ENCODE measurements at regions not wholly inside any gene's neighbourhood (a gene's known extent, or its start where the extent isn't known, plus 50 kb on each side); places are given as distances from the start of the nearest gene placed in this dataset.

DNA sequence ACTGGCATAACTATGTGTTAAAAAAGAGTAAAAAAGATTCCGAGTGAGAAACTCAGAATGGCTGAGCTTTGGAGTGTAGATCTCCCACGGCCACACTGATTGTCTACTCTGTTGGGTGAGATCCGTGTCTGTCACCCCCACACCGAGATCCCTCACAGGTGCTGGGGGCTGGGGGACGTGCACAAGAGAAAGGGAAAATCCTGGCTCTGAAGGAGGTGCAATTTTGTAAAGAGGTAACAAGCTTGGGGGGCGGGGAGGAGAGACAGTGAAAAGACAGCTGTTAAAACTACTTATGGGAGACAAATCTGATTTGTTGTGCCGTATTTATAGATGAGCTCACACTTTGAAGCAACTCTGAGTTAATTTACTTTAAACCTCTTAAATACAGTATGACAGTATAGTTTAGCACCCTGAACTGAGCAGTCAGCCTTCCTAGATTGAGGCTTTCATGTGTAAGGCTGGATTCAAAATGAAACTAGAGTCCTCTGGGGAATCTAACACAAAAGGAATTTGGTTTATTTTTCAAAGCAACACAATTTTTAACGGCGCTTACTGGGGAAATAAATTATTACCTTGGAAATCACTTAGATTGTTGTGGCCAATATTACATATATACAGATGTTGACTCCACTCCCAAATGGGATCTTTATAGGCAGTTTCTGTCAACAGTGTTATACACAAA is 167.4 kb upstream of the RGS6 start:
- no CpG with 5 or more reads among the region's 9 CpGs for WGBS (ENCODE audit: extremely low coverage, insufficient read length, low lambda C conversion rate)
- H2AFZ ChIP-seq (ENCODE audit: low read length): no peak overlapping the region
- DNase-seq: no peak

More for the DNA sequence above, 167.4 kb upstream of the RGS6 start:
- Histone ChIP-seq H3K4ac (ENCODE audit: low read depth, low read length) (no peak overlapping the region), H3K23me2 (ENCODE audit: insufficient read length, low read depth, low read length, poor library complexity, severe bottlenecking) (no peaks in the 10 kb centered on the region), H3K18ac (ENCODE audit: insufficient read length, low read depth, low read length) (no peak overlapping the region), H4K5ac (ENCODE audit: insufficient read length, low read depth, low read length) (no peak overlapping the region), H4K20me1 (ENCODE audit: control insufficient read depth, insufficient read depth, insufficient read length) (no peaks in the 10 kb centered on the region), H3K9ac (ENCODE audit: extremely low read depth, insufficient read length, low read length) (no peak overlapping the region), H2BK20ac (ENCODE audit: low read depth, low read length, poor library complexity, severe bottlenecking) (no peak overlapping the region), H3K4me1 (ENCODE audit: insufficient read depth, low read length) (no peaks in the 10 kb centered on the region), H3K14ac (ENCODE audit: insufficient read depth, low read length) (no peak overlapping the region), H2BK15ac (ENCODE audit: low read depth, low read length) (no peak overlapping the region), H4K91ac (ENCODE audit: insufficient read length, low read depth, low read length) (no peak overlapping the region), H2BK5ac (ENCODE audit: insufficient read length, low read length) (no peak overlapping the region), H3K27me3 (ENCODE audit: insufficient read depth, low read length) (no peaks in the 10 kb centered on the region), H2AK5ac (ENCODE audit: insufficient read length, low read length) (no peak overlapping the region), H3K4me2 (ENCODE audit: insufficient read depth, insufficient read length, low read length) (no peak overlapping the region), H3T11ph (ENCODE audit: low read length) (no peak overlapping the region), H3K23ac (ENCODE audit: insufficient read length, low read depth, low read length) (no peak overlapping the region), H4K8ac (replicated peaks; ENCODE audit: insufficient read length, low read depth, low read length) (no peak overlapping the region), H3K79me2 (ENCODE audit: insufficient read depth, low read length) (no peaks in the 10 kb centered on the region), H2BK12ac (ENCODE audit: insufficient read length, low read depth, low read length) (no peak overlapping the region), H3K79me1 (ENCODE audit: insufficient read depth, low read depth, low read length, poor library complexity, severe bottlenecking) (no peaks in the 10 kb centered on the region), H3K9me3 (ENCODE audit: control insufficient read depth, low read depth, low read length) (no peaks in the 10 kb centered on the region), H3K27ac (ENCODE audit: insufficient read length, low read depth, low read length) (no peak overlapping the region), H3K56ac (ENCODE audit: insufficient read length, low read depth, low read length) (no peak overlapping the region), H2BK120ac (ENCODE audit: low read depth, low read length, poor library complexity, severe bottlenecking) (no peak overlapping the region)
- no peak overlapping the region for H3K27ac Mint-ChIP-seq
- no peak overlapping the region for H3K4me3 Mint-ChIP-seq
- peaks cover 9% of the 10 kb centered on the region in 2 experiments for H3K4me1 Mint-ChIP-seq
- peaks cover 0 to 2% of the 10 kb centered on the region in 2 experiments; a peak in 2 of 5 replicates for H3K9me3 Mint-ChIP-seq
- H3K36me3 Mint-ChIP-seq (ENCODE audit: insufficient read depth in 1 of 3, low read depth in 3 of 3): peaks cover 0 to 8% (median 0%) of the 10 kb centered on the region in 3 experiments; a peak in 2 of 7 replicates
- no peaks in the 10 kb centered on the region for H3K27me3 Mint-ChIP-seq (ENCODE audit: low read depth)
- TF ChIP-seq, protein P1, sequence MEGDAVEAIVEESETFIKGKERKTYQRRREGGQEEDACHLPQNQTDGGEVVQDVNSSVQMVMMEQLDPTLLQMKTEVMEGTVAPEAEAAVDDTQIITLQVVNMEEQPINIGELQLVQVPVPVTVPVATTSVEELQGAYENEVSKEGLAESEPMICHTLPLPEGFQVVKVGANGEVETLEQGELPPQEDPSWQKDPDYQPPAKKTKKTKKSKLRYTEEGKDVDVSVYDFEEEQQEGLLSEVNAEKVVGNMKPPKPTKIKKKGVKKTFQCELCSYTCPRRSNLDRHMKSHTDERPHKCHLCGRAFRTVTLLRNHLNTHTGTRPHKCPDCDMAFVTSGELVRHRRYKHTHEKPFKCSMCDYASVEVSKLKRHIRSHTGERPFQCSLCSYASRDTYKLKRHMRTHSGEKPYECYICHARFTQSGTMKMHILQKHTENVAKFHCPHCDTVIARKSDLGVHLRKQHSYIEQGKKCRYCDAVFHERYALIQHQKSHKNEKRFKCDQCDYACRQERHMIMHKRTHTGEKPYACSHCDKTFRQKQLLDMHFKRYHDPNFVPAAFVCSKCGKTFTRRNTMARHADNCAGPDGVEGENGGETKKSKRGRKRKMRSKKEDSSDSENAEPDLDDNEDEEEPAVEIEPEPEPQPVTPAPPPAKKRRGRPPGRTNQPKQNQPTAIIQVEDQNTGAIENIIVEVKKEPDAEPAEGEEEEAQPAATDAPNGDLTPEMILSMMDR (conservative IDR thresholded peaks at IDR 0.05): no peak
